GM23338 (cell line): ENCODE measurements at regions not wholly inside any gene's neighbourhood (a gene's known extent, or its start where the extent isn't known, plus 50 kb on each side); places are given as distances from the start of the nearest gene placed in this dataset. TPM values are rescaled to one million over a fixed set of nuclear protein-coding genes. Genes with fewer than 3 reads are reported as not detected.

Experiments used
- EZH2phosphoT487 ChIP-seq: fragments of 200-600 bp; sonication (generic); IDR thresholded peaks from one replicate; pipeline ENCODE4 v1.8.1; 2018; ENCODE audit warnings: antibody characterized with exemption; ENCODE audit not compliant: unreplicated experiment
- NANOG ChIP-seq: IDR thresholded peaks from 2 replicates; pipeline ENCODE4 v1.6.1; 2016; ENCODE audit warnings: antibody characterized with exemption, borderline replicate concordance
- small RNA-seq: library from RNA; depleted of rRNA; stranded (forward); fragments of <200 nt; gene quantifications from one replicate; pipeline ENCODE3, GENCODE V24; 2014; ENCODE audit warnings: low replicate concordance

- TF ChIP-seq EZH2phosphoT487 (no peak), NANOG (no peak)
These were observed 50.8 kb upstream of the HOXC13 start (continued) for GRCh38 chr12:53887881-53888280.

Small RNAs in the stretch of these regions (small RNA-seq; reads per million reads assigned to genes)
- gene RN7SKP289, result not detected
